ENCODE measurements at regions not wholly inside any gene's neighbourhood (a gene's known extent, or its start where the extent isn't known, plus 50 kb on each side); places are given as distances from the start of the nearest gene placed in this dataset.

- TF ChIP-seq POLR2AphosphoS5 (IDR thresholded peaks at IDR 0.05) (no peak), CTCF (IDR thresholded peaks at IDR 0.05; ENCODE audit: poor library complexity, severe bottlenecking) (no peak), SMC3 (conservative IDR thresholded peaks at IDR 0.05; ENCODE audit: poor library complexity) (no peak), EZH2 (IDR thresholded peaks at IDR 0.05; ENCODE audit: borderline replicate concordance, insufficient read depth, low read length, poor library complexity, severe bottlenecking) (no peak), RAD21 (conservative IDR thresholded peaks at IDR 0.05) (no peak), TAF1 (IDR thresholded peaks at IDR 0.05; ENCODE audit: low read depth) (no peak)
- TF ChIP-seq, protein P1, sequence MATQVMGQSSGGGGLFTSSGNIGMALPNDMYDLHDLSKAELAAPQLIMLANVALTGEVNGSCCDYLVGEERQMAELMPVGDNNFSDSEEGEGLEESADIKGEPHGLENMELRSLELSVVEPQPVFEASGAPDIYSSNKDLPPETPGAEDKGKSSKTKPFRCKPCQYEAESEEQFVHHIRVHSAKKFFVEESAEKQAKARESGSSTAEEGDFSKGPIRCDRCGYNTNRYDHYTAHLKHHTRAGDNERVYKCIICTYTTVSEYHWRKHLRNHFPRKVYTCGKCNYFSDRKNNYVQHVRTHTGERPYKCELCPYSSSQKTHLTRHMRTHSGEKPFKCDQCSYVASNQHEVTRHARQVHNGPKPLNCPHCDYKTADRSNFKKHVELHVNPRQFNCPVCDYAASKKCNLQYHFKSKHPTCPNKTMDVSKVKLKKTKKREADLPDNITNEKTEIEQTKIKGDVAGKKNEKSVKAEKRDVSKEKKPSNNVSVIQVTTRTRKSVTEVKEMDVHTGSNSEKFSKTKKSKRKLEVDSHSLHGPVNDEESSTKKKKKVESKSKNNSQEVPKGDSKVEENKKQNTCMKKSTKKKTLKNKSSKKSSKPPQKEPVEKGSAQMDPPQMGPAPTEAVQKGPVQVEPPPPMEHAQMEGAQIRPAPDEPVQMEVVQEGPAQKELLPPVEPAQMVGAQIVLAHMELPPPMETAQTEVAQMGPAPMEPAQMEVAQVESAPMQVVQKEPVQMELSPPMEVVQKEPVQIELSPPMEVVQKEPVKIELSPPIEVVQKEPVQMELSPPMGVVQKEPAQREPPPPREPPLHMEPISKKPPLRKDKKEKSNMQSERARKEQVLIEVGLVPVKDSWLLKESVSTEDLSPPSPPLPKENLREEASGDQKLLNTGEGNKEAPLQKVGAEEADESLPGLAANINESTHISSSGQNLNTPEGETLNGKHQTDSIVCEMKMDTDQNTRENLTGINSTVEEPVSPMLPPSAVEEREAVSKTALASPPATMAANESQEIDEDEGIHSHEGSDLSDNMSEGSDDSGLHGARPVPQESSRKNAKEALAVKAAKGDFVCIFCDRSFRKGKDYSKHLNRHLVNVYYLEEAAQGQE (IDR thresholded peaks at IDR 0.05; ENCODE audit: borderline replicate concordance), result no peak
Observed at GRCh38 chr4:54392479-54392878, 163.4 kb downstream of the PDGFRA start.

Measured in neural cell (in vitro differentiated cells).